ENCODE measurements at regions not wholly inside any gene's neighbourhood (a gene's known extent, or its start where the extent isn't known, plus 50 kb on each side); places are given as distances from the start of the nearest gene placed in this dataset.

GRCh38 chr1:22264464-22265341 is 121.8 kb upstream of the WNT4 start:
- DNase-seq (ENCODE audit: low spot score) = peak; percentile 78

DNA sequence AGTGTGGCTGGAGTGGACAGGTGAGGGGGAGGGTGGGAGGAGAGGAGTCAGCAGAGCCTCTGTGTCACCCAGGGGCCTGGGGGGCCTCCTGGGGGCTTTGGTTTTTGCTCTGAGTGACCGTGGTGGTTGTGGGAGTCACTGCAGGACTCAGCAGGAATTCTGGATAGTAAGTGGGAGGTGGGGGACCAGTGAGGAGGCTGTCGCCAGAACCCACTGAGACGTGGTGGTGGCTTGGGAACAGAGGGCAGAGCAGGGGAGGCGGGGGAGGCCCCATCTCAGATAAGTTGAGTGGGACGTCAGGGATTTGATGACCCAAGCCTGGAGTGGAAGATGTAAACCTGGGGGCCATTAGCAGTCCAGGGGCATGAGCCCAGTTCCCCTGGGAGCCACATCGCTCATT is 123.2 kb upstream of the WNT4 start:
- no peak for DNase-seq (ENCODE audit: low spot score)

- DNase-seq (ENCODE audit: low spot score) = no peak
These were observed 124.7 kb upstream of the WNT4 start for GRCh38 chr1:22267413-22268175.

DNA sequence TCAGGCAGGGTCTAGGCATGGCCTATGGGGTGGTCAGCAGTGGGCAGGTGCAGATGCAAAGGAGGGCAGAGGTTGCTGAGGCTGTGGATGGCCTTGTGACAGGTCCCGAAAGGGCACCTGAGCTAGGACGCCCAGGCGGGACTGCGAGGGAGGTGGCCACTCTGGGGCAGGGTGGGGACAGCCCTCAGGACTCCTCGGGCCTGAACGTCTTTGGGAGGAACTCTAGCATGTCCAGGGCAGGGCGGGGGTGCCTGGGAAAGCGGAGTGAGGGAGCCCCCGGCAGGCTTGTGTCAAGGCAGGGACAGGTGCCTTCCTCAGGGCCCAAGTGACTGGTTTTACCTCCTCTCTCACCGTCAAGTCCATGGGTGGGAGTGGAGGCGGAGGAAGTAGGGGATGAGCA is 125.4 kb upstream of the WNT4 start:
- DNase-seq (ENCODE audit: low spot score) = no peak

GRCh38 chr1:22271847-22272801 is 129.2 kb upstream of the WNT4 start:
- DNase-seq (ENCODE audit: low spot score) = no peak

DNA sequence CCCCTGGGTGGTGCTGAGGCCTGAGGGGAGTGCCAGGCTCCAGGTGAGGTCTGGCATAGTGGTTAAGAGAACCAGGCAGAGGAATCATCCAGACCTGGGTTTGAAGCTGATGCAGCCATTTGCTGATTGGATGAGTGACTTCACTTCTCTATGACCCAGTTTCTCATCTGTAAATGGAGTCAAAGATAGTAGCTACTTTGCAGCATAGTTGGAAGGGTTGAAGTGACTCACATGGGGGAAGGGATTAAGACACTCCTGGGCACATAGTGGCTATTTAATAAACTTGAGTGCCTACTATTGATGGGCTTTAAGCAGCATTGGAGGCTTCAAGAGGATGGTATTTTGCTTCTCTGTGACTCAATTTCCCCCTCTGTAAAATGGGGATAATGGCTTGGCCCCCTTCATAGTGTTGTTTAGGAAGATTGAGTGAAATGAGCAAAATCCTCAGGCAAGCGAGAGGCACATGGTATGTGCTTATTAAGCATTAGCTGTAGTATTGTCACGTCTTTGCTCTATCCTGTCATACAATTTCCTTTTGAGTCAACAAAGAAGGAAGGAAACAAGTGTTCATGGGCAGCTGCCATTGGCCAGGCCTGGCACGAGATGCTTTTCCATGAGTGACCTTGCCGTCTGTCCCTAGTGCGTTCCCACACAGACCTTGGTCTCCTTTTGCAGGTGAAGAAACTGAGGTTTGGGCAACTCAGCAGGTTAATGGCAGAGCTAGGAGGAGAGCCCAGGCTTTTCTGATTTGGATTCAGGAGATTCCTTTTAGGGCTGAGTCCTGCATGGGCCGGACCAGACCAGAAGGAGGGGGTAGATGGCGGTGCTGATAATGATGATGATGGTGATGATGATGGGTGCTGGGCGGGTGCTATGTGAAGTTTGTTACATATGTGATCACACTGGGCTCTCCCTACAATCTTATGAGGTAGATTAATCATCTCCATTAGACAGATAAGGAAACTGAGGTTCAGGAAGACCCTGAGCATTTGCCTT is 131.1 kb upstream of the WNT4 start:
- DNase-seq (ENCODE audit: low spot score) = no peak

- no peak for DNase-seq (ENCODE audit: low spot score)
These were observed 132.3 kb upstream of the WNT4 start for GRCh38 chr1:22275167-22275566.

DNA sequence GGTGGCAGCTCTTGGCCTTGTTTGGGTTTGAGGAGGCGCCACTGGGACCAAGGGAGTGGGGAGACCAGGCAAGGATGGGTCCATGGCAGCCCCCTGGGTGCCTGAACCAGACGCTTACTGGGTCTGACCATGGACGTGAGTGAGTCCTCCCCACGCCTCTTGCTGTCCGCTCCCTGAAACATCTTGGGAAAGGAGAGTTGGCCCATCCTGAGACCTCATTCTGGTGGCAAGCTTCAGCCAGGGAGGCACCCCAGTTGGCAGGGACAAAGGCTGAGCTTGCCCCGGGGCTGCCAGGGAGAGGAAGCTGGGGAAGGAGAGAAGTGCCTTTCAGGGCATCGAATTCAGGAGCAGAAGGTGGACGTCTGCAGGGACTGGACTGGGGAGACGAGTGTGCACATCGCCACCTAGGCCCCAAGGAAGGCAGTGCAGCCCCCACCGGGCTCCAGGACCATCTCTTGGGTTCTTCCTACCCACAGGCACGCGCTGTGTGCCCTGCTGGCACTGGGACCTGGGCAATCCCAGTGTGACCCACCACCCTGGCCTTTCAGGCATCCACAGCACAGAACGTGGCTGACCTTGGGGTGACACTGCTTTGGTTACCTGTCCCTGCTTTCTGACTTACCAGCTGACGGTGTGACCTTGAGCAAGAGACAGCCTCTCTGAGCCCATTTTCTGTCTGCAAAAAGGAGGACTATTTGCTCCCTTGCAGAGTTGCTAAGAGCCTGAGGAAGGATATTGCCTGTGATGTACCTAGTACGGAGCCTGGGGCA is 132.9 kb upstream of the WNT4 start:
- peak; percentile 84 for DNase-seq (ENCODE audit: low spot score)

DNA sequence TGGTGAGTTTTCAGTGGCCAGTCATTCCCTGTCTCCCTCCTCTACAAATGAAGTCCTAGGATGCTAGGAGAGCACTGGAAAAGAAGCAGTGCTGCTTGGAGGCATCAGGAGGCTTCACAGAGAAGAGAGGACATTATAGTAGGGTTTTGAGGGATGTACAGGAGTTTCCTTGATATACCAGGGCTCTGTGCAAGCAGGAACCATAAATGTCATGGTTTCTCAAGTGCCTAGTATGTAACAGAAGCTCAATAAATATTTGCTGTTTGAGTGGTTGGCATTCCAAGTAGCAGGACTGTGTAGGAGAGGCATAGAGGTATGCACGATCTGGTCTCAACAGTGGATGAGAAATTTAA is 133.5 kb upstream of the WNT4 start:
- DNase-seq (ENCODE audit: low spot score) = no peak

- DNase-seq (ENCODE audit: low spot score) = no peak
These were observed 134.8 kb upstream of the WNT4 start for GRCh38 chr1:22277662-22278061.

- no peak for DNase-seq (ENCODE audit: low spot score)
These were observed 136.8 kb upstream of the WNT4 start for GRCh38 chr1:22279735-22280134.

DNA sequence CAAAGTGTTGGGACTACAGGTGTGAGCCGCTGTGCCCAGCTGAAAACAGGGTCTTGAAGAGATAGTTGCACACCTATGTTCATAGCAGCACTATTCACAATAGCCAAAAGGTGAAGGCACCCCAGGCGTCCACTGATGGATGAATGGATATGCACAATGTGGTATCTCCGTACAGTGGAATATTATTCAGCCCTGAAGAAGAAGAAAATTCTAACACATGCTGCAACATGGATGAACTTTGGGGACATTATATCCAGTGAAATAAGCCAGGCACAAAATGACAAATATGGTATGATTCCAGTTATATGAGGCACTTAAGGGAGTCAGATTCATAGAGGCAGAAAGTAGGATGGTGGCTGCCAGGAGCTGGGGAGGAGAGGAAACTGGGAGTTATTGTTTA is 137.6 kb upstream of the WNT4 start:
- DNase-seq (ENCODE audit: low spot score) = no peak

GRCh38 chr1:22281521-22282363 is 138.8 kb upstream of the WNT4 start:
- peak; percentile 33 for DNase-seq (ENCODE audit: low spot score)

- DNase-seq (ENCODE audit: low spot score) = peak; percentile 40
These were observed 139.6 kb upstream of the WNT4 start for GRCh38 chr1:22282364-22282995.

DNA sequence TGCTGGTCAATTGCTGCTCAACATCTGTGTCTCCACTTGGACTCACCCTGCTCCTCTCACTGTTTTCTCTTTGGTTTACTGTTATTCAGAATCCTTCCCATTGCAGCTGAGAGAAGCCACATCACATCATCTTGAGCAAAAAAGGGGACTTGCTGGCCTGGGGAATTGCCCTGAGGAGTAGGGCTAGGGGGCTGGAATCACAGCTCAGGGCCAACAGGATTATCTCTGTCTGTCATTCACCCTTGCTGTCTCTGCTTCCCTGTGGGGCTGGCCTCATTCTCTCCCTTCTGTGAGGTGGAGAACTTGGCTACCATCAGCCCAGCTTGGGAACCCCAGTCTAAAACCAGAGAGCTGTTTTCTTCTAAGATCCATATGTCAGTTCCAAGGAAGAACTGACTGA is 140.7 kb upstream of the WNT4 start:
- peak; percentile 30 for DNase-seq (ENCODE audit: low spot score)

DNA sequence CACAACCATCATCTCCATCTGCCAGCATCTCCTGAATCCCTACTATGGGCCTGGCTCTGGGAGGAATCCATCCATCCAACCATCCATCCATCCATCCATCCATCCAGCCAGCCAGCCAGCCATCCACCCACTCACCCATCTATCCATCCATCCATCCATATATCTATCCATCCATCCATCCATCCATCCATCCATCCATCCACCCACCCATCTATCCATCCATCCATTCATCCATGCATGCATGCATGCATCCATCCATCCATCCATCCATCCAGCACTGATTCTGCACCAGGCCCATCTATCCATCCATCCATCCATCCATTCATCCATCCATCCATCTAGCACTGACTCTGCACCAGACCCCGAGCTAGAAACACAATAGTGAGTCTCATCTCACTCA is 141.3 kb upstream of the WNT4 start:
- DNase-seq (ENCODE audit: low spot score) = no peak

GRCh38 chr1:22284906-22285548 is 142.1 kb upstream of the WNT4 start:
- peak; percentile 29 for DNase-seq (ENCODE audit: low spot score)

Data from ecto neural progenitor cell (in vitro differentiated cells).